Tibial nerve (tissue), 3 donors: ENCODE measurements at regions not wholly inside any gene's neighbourhood (a gene's known extent, or its start where the extent isn't known, plus 50 kb on each side); places are given as distances from the start of the nearest gene placed in this dataset.

Source experiments
- CTCF ChIP-seq, 5 experiments: fragments of 200-600 bp in 3 of 5; fragments of 450-650 bp in 2 of 5; sonication (generic) in 3 of 5; IDR thresholded peaks; one replicate each; pipeline ENCODE4 v1.5.1; 2016 to 2019; ENCODE audit warnings: antibody characterized with exemption in 5 of 5, mild to moderate bottlenecking in 3 of 5, moderate library complexity in 2 of 5
- POLR2A ChIP-seq, 2 donors: fragments of 450-650 bp; IDR thresholded peaks; one replicate each; pipeline ENCODE4 v1.6.1; 2017; ENCODE audit warnings: antibody characterized with exemption in 2 of 2, mild to moderate bottlenecking in 2 of 2, moderate library complexity in 2 of 2

- no peak for TF ChIP-seq POLR2A (IDR thresholded peaks at IDR 0.05)
- no peak for TF ChIP-seq CTCF (IDR thresholded peaks at IDR 0.05)
These were observed 84.4 kb upstream of the PGBD5 start for GRCh38 chr1:230510496-230510895.
